Spleen (tissue), 11 donors: ENCODE measurements at regions not wholly inside any gene's neighbourhood (a gene's known extent, or its start where the extent isn't known, plus 50 kb on each side); places are given as distances from the start of the nearest gene placed in this dataset.

Experiments used
- DNase-seq: peaks from one replicate; pipeline ENCODE4 v3.0.0-alpha.2; 2020
- H3K27ac ChIP-seq, 8 donors: fragments of 200-600 bp; sonication (generic) in 7 of 8; 1 replicate in 4 of 8; 2 replicates in 4 of 8; pipeline versions ENCODE4 v1.5.0 to v1.8.0; 2016 to 2021; ENCODE audit warnings: inconsistent platforms in 4 of 8, mild to moderate bottlenecking in 4 of 8, moderate library complexity in 1 of 8
- H3K27me3 ChIP-seq, 7 donors: fragments of 200-600 bp; sonication (generic) in 6 of 7; replicated peaks in 1 of 7; 1 replicate in 4 of 7; 2 replicates in 3 of 7; pipeline versions ENCODE4 v1.5.0 to v1.8.0; 2016 to 2021; ENCODE audit warnings: inconsistent platforms in 3 of 7, mild to moderate bottlenecking in 1 of 7
- H3K36me3 ChIP-seq, 6 donors: fragments of 200-600 bp; sonication (generic) in 5 of 6; 1 replicate in 4 of 6; 2 replicates in 2 of 6; pipeline versions ENCODE4 v1.5.0 to v1.8.0; 2016 to 2021; ENCODE audit warnings: inconsistent platforms in 2 of 6
- H3K4me1 ChIP-seq, 6 donors: fragments of 200-600 bp; sonication (generic) in 5 of 6; 1 replicate in 3 of 6; 2 replicates in 3 of 6; pipeline versions ENCODE4 v1.5.0 to v1.8.0; 2016 to 2021; ENCODE audit warnings: inconsistent platforms in 3 of 6
- H3K4me3 ChIP-seq, 8 donors: fragments of 200-600 bp; sonication (generic) in 7 of 8; 1 replicate in 4 of 8; 2 replicates in 4 of 8; pipeline versions ENCODE4 v1.5.0 to v1.8.0; 2016 to 2021; ENCODE audit warnings: inconsistent platforms in 4 of 8, mild to moderate bottlenecking in 4 of 8, moderate library complexity in 2 of 8
- H3K9me3 ChIP-seq, 8 donors: fragments of 200-600 bp; sonication (generic) in 7 of 8; 1 replicate in 4 of 8; 2 replicates in 4 of 8; pipeline versions ENCODE4 v1.5.0 to v1.8.0; 2016 to 2021; ENCODE audit warnings: inconsistent platforms in 4 of 8
- POLR2A ChIP-seq, 3 donors: fragments of 450-650 bp; IDR thresholded peaks; one replicate each; pipeline ENCODE4 v1.5.1; 2017; ENCODE audit warnings: antibody characterized with exemption in 3 of 3, mild to moderate bottlenecking in 1 of 3
- POLR2AphosphoS5 ChIP-seq, 3 donors: sonication (generic); formaldehyde crosslinking; IDR thresholded peaks; one replicate each; pipeline ENCODE4 v1.5.1; 2017; ENCODE audit warnings: antibody characterized with exemption in 3 of 3
- WGBS, 5 donors: extraction: QIAGEN DNeasy Blood & Tissue Kit in 3 of 5; methylation state at CpG; one replicate each; pipeline versions ENCODE4 v1.1.5 to v1.1.7; 2013 to 2018; 5-methylcytosine and 5-hydroxymethylcytosine counted together
- intact Hi-C: fragments of 100-400 bp; cut with DNase I; formaldehyde crosslinking; loops from one replicate; pipeline ENCODE4 v1.15.0; 2023; ENCODE audit warnings: low total_unique reads
- TF ChIP-seq, protein P1 (sequence below), 11 experiments: fragments of 200-600 bp in 7 of 11; fragments of 450-650 bp in 4 of 11; sonication (generic) in 4 of 11; IDR thresholded peaks in 8 of 11; conservative IDR thresholded peaks in 3 of 11; 1 replicate in 7 of 11; 2 replicates in 4 of 11; pipeline versions ENCODE4 v1.4.0 to v1.8.0; 2016 to 2021; ENCODE audit warnings: antibody characterized with exemption in 11 of 11, inconsistent platforms in 4 of 11, mild to moderate bottlenecking in 1 of 11
- donor health status: healthy with polysubstance abuse.
- donor health status: DM: no; HTN: no; CAD: no; lungs with moderate emphysema.
- donor health status: DM: no; HTN: no; CAD: no.
- donor health status: Bipolar disorder and iron deficiency.
- donor health status: healthy.
- donor health status: DM: no; HTN: no; CAD: no.
- donor health status: DM: yes; HTN: yes; CAD: no.

DNA sequence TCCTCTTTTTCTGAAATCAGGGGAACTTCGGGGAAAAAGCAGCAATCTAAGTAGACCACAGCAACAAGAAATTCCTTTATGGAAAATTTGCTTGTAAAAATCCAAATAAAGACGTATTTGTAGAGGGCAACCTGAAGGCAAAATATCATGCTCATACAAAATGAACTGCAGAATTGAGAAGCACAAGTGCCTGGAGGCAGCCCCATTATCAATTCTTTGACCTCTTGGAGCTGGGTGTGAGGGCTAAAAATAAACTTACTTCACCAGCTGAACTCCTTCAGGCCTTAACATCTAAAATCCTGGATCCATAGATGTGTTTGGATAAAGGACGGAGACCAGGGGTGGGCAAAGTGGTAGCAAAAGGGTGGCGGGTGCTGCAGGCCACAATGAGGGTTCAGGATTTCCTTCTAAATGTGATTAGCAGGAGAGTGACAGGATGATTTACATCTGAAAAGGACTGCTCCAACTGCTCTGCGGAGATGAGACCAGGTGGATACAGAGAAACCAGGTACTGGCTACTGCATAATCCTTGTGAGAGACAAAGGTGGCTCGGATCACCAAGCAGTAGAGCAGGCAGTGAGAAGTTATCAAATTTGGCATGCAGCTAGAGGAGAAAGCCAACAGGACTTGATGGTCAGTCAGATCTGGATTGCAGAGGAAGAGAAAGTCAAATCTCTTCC is 81.7 kb upstream of the TJP1 start:
- H3K27me3 ChIP-seq, result no peaks in the 10 kb centered on the region
- TF ChIP-seq, protein P1, sequence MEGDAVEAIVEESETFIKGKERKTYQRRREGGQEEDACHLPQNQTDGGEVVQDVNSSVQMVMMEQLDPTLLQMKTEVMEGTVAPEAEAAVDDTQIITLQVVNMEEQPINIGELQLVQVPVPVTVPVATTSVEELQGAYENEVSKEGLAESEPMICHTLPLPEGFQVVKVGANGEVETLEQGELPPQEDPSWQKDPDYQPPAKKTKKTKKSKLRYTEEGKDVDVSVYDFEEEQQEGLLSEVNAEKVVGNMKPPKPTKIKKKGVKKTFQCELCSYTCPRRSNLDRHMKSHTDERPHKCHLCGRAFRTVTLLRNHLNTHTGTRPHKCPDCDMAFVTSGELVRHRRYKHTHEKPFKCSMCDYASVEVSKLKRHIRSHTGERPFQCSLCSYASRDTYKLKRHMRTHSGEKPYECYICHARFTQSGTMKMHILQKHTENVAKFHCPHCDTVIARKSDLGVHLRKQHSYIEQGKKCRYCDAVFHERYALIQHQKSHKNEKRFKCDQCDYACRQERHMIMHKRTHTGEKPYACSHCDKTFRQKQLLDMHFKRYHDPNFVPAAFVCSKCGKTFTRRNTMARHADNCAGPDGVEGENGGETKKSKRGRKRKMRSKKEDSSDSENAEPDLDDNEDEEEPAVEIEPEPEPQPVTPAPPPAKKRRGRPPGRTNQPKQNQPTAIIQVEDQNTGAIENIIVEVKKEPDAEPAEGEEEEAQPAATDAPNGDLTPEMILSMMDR (IDR thresholded peaks at IDR 0.05 in 8 of 11, conservative IDR thresholded peaks at IDR 0.05 in 3 of 11), result no peak
- TF ChIP-seq POLR2AphosphoS5 (IDR thresholded peaks at IDR 0.05) (no peak), POLR2A (IDR thresholded peaks at IDR 0.05) (no peak)
- no peak overlapping the region for H3K27ac ChIP-seq
- H3K4me1 ChIP-seq, result no peaks in the 10 kb centered on the region
- DNase-seq, result no peak
- no peaks in the 10 kb centered on the region for H3K9me3 ChIP-seq
- intact Hi-C loops, result no loop called here
- no peak overlapping the region for H3K4me3 ChIP-seq
- WGBS, 5 donors, result 81 to 91% (median 84%) methylated on average over 6 of the region's 6 CpGs
- H3K36me3 ChIP-seq, result no peaks in the 10 kb centered on the region

DNA sequence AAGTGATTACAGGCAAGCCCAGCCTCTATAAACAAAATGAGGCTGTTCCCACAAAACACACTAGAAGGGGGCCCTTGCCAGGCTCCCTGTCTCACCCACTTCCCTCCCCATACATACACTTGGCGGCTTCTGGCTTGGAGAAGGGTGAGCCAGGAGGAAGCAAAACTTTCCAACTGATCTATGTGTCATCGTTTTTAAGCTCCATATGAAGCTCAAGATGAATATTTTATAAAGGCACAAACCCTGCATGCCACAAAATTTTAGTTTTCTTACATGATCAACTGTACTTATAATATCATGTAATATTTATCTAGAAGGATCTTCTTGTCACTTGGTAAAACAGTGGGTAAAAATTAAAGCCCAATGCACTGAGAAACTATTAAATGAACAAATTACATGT is 80.8 kb upstream of the TJP1 start:
- 71 to 90% (median 78%) methylated on average over 2 of the region's 2 CpGs for WGBS, 5 donors

DNA sequence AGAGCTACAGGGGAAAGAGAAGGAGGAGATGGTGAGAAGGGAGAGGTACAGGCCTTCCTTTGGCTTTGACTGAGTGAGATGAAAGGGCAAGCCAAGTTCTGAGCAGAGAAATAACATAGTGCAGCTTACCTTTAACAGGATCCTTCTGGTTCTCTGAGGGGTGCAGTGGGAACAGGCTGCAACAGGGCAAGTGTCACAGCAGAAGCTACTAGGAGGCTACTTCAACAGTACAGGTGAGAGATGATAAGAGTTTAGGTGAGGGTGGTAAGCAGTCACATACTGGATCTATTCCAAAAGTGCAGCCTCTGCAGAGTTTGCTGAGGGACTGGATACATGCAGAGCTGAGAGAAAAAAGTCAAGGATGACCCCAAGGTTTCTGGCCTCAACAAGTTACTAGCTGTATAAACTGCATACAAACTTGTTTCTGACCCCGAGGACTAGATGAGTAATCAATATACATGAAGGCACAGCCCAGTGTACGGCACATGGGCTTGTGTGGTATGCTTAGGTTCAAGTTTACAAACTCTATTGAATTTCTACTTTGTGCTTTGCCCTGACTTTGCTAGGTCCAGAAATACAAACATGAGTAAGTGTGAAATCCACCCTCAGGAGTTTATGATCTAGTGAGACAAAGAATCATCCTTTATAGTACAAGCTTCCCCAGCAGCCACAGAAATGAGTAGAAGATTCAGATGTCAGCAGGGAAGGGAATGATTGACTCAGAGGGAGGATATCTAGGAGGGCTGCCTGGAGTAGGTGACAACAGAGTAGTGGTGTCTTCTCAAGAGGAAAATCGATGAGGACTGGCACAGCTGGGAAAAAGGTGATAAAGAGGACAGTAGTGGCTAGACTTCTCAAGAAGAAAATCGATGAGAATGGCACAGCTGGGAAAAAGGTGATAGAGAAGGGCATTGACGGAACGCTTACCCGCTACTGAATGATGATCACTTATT is 78.2 kb upstream of the TJP1 start:
- no peak overlapping the region for H3K4me3 ChIP-seq
- peaks cover 0 to 18% (median 13%) of the 10 kb centered on the region in 8 donors for H3K9me3 ChIP-seq
- no peaks in the 10 kb centered on the region for H3K4me1 ChIP-seq
- DNase-seq, result no peak
- TF ChIP-seq, protein P1 (IDR thresholded peaks at IDR 0.05 in 8 of 11, conservative IDR thresholded peaks at IDR 0.05 in 3 of 11), result no peak
- TF ChIP-seq POLR2AphosphoS5 (IDR thresholded peaks at IDR 0.05) (no peak), POLR2A (IDR thresholded peaks at IDR 0.05) (no peak)
- no peak overlapping the region for H3K27ac ChIP-seq
- intact Hi-C loops, result no loop called here
- H3K27me3 ChIP-seq, result no peaks in the 10 kb centered on the region
- H3K36me3 ChIP-seq, result no peaks in the 10 kb centered on the region
- WGBS, 5 donors, result 83 to 88% (median 85%) methylated on average over 7 of the region's 7 CpGs

More for the DNA sequence above, 80.8 kb upstream of the TJP1 start:
- Histone ChIP-seq H3K36me3 (no peaks in the 10 kb centered on the region), H3K4me1 (no peaks in the 10 kb centered on the region), H3K27ac (no peak overlapping the region), H3K9me3 (peaks cover 0 to under 1% (median 0%) of the 10 kb centered on the region in 8 donors), H3K27me3 (no peaks in the 10 kb centered on the region), H3K4me3 (no peak overlapping the region)
- DNase-seq, result no peak
- intact Hi-C loops, result no loop called here
- TF ChIP-seq, protein P1 (IDR thresholded peaks at IDR 0.05 in 8 of 11, conservative IDR thresholded peaks at IDR 0.05 in 3 of 11), result no peak
- TF ChIP-seq POLR2A (IDR thresholded peaks at IDR 0.05), result no peak
- no peak for TF ChIP-seq POLR2AphosphoS5 (IDR thresholded peaks at IDR 0.05)

DNA sequence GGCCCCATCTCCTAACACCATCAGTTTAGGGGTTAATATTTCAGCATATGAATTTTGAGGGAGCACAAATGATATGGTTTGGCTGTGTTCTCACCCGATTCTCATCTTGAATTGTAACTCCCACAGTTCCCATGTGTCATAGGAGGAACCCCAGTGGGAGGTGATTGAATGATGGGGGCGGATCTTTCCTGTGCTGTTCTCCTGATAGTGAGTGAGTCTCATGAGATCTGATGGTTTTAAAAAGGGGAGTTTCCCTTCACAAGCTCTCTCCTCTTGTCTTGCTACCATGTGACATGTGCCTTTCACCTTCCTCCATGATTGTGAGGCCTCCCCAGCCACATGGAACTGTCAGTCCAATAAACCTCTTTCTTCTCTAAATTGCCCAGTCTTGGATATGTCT is 73.8 kb upstream of the TJP1 start:
- intact Hi-C loops, result no loop called here
- Histone ChIP-seq H3K27me3 (no peaks in the 10 kb centered on the region), H3K27ac (no peak overlapping the region), H3K9me3 (peaks cover 0 to 18% (median 13%) of the 10 kb centered on the region in 8 donors), H3K36me3 (no peaks in the 10 kb centered on the region), H3K4me3 (no peak overlapping the region), H3K4me1 (no peaks in the 10 kb centered on the region)
- WGBS, 5 donors, result 62 to 90% (median 80%) methylated on average over 2 of the region's 2 CpGs
- TF ChIP-seq POLR2AphosphoS5 (IDR thresholded peaks at IDR 0.05), result no peak
- no peak for TF ChIP-seq POLR2A (IDR thresholded peaks at IDR 0.05)
- TF ChIP-seq, protein P1 (IDR thresholded peaks at IDR 0.05 in 8 of 11, conservative IDR thresholded peaks at IDR 0.05 in 3 of 11), result no peak
- DNase-seq, result no peak
